ENCODE measurements at regions not wholly inside any gene's neighbourhood (a gene's known extent, or its start where the extent isn't known, plus 50 kb on each side); places are given as distances from the start of the nearest gene placed in this dataset.

- TF ChIP-seq CTCF (IDR thresholded peaks at IDR 0.05) (no peak), POLR2A (IDR thresholded peaks at IDR 0.05) (no peak)
Observed at GRCh38 chr6:137722749-137723272, 144.2 kb upstream of the TNFAIP3 start.
